Transverse colon (tissue), 4 donors: ENCODE measurements at regions not wholly inside any gene's neighbourhood (a gene's known extent, or its start where the extent isn't known, plus 50 kb on each side); places are given as distances from the start of the nearest gene placed in this dataset.

Experiments used
- POLR2AphosphoS5 ChIP-seq, 3 donors: sonication (generic); formaldehyde crosslinking; IDR thresholded peaks; one replicate each; pipeline ENCODE4 v1.6.1; 2016; ENCODE audit warnings: antibody characterized with exemption in 3 of 3
- TF ChIP-seq, protein P1 (sequence below), 5 experiments: fragments of 200-600 bp in 3 of 5; fragments of 450-650 bp in 2 of 5; sonication (generic) in 3 of 5; IDR thresholded peaks; 1 replicate in 2 of 5; 2 replicates in 3 of 5; pipeline ENCODE4 v1.5.1; 2016 to 2017; ENCODE audit warnings: antibody characterized with exemption in 5 of 5, inconsistent platforms in 3 of 5, mild to moderate bottlenecking in 2 of 5, moderate library complexity in 1 of 5

DNA sequence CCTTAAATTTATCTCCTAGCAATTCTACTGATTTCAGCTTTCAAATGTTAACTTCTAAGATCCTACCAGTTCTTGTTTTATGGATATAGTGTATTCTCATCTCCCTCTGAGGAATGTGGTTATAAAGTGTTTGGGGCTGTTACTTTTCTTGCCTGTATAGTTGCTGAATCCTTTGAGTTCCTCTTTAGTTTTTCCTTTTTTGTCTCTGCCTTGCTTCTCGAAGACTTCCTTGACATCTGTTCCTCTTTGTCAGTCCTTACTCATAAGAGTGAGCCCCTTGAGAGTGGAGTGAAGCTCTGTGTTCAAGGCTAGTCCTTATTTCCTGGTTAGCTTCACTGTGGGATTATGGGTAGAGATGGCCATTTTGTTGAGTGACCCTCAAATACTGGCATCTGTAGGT, 84.6 kb downstream of the ELOVL4 start:
- TF ChIP-seq, protein P1, sequence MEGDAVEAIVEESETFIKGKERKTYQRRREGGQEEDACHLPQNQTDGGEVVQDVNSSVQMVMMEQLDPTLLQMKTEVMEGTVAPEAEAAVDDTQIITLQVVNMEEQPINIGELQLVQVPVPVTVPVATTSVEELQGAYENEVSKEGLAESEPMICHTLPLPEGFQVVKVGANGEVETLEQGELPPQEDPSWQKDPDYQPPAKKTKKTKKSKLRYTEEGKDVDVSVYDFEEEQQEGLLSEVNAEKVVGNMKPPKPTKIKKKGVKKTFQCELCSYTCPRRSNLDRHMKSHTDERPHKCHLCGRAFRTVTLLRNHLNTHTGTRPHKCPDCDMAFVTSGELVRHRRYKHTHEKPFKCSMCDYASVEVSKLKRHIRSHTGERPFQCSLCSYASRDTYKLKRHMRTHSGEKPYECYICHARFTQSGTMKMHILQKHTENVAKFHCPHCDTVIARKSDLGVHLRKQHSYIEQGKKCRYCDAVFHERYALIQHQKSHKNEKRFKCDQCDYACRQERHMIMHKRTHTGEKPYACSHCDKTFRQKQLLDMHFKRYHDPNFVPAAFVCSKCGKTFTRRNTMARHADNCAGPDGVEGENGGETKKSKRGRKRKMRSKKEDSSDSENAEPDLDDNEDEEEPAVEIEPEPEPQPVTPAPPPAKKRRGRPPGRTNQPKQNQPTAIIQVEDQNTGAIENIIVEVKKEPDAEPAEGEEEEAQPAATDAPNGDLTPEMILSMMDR (IDR thresholded peaks at IDR 0.05), result no peak
- TF ChIP-seq POLR2AphosphoS5 (IDR thresholded peaks at IDR 0.05), result no peak
